ENCODE measurements at regions not wholly inside any gene's neighbourhood (a gene's known extent, or its start where the extent isn't known, plus 50 kb on each side); places are given as distances from the start of the nearest gene placed in this dataset.

GRCh38 chr17:77737442-77738265 is 220.8 kb upstream of the TNRC6C start:
- DNase-seq = no peak

GRCh38 chr17:77738751-77739531 is 219.6 kb upstream of the TNRC6C start:
- no peak for DNase-seq

- no peak for DNase-seq
Observed at GRCh38 chr17:77740481-77740880, 218.0 kb upstream of the TNRC6C start.

- no peak for DNase-seq
Observed at GRCh38 chr17:77741109-77741508, 217.4 kb upstream of the TNRC6C start.

- DNase-seq = no peak
Observed at GRCh38 chr17:77742579-77742978, 215.9 kb upstream of the TNRC6C start.

- DNase-seq = no peak
Observed at GRCh38 chr17:77744066-77744988, 214.2 kb upstream of the TNRC6C start.

- DNase-seq = no peak
Observed at GRCh38 chr17:77745702-77746101, 212.8 kb upstream of the TNRC6C start.

- no peak for DNase-seq
Observed at GRCh38 chr17:77746393-77746792, 212.1 kb upstream of the TNRC6C start.

- no peak for DNase-seq
Observed at GRCh38 chr17:77746896-77747554, 211.5 kb upstream of the TNRC6C start.

- no peak for DNase-seq
Observed at GRCh38 chr17:77748436-77748835, 210.1 kb upstream of the TNRC6C start.

GRCh38 chr17:77749321-77749751 is 209.2 kb upstream of the TNRC6C start:
- no peak for DNase-seq

- no peak for DNase-seq
Observed at GRCh38 chr17:77749989-77750388, 208.5 kb upstream of the TNRC6C start.

GRCh38 chr17:77750427-77751043 is 208.0 kb upstream of the TNRC6C start:
- DNase-seq = no peak

GRCh38 chr17:77753246-77753645 is 205.3 kb upstream of the TNRC6C start:
- no peak for DNase-seq

GRCh38 chr17:77753691-77754245 is 204.7 kb upstream of the TNRC6C start:
- no peak for DNase-seq

- no peak for DNase-seq
Observed at GRCh38 chr17:77754956-77755355, 203.5 kb upstream of the TNRC6C start.

GRCh38 chr17:77755410-77755963 is 203.0 kb upstream of the TNRC6C start:
- DNase-seq = no peak

- DNase-seq = no peak
Observed at GRCh38 chr17:77756028-77756427, 202.5 kb upstream of the TNRC6C start.

- no peak for DNase-seq
Observed at GRCh38 chr17:77756846-77757560, 201.5 kb upstream of the TNRC6C start.

GRCh38 chr17:77757561-77757898 is 201.0 kb upstream of the TNRC6C start:
- no peak for DNase-seq

GRCh38 chr17:77763023-77763422 is 195.5 kb upstream of the TNRC6C start:
- DNase-seq = no peak
